GM18498 (cell line): ENCODE measurements at regions not wholly inside any gene's neighbourhood (a gene's known extent, or its start where the extent isn't known, plus 50 kb on each side); places are given as distances from the start of the nearest gene placed in this dataset.

ENCODE experiments used
- ATAC-seq: cut with Tn5 transposase; IDR thresholded peaks from one replicate; pipeline ENCODE4 v1.9.1; 2021; ENCODE audit warnings: mild to moderate bottlenecking, moderate library complexity; ENCODE audit not compliant: unreplicated experiment

GRCh38 chr12:124459852-124460645, 107.4 kb downstream of the NCOR2 start:
- no peak for ATAC-seq

- ATAC-seq = no peak
These were observed 108.2 kb downstream of the NCOR2 start for GRCh38 chr12:124458992-124459851.

- ATAC-seq = no peak
These were observed 109.0 kb downstream of the NCOR2 start for GRCh38 chr12:124458220-124458991.

GRCh38 chr12:124457287-124458219, 109.9 kb downstream of the NCOR2 start:
- peak; percentile 23 for ATAC-seq

GRCh38 chr12:124456652-124457152, 110.7 kb downstream of the NCOR2 start:
- no peak for ATAC-seq

GRCh38 chr12:124456133-124456651, 111.2 kb downstream of the NCOR2 start:
- no peak for ATAC-seq

- no peak for ATAC-seq
These were observed 112.1 kb downstream of the NCOR2 start for GRCh38 chr12:124455336-124455735.

- ATAC-seq = no peak
These were observed 112.7 kb downstream of the NCOR2 start for GRCh38 chr12:124454735-124455134.

GRCh38 chr12:124454352-124454725, 113.1 kb downstream of the NCOR2 start:
- ATAC-seq = no peak

GRCh38 chr12:124453419-124454351, 113.7 kb downstream of the NCOR2 start:
- peak; percentile 82 for ATAC-seq

GRCh38 chr12:124452576-124453331, 114.7 kb downstream of the NCOR2 start:
- no peak for ATAC-seq

- ATAC-seq = no peak
These were observed 115.7 kb downstream of the NCOR2 start for GRCh38 chr12:124451637-124452243.

- ATAC-seq = no peak
These were observed 116.4 kb downstream of the NCOR2 start for GRCh38 chr12:124451016-124451415.

GRCh38 chr12:124450376-124450750, 117.0 kb downstream of the NCOR2 start:
- no peak for ATAC-seq

- ATAC-seq = no peak
These were observed 117.6 kb downstream of the NCOR2 start for GRCh38 chr12:124449623-124450375.

GRCh38 chr12:124448955-124449622, 118.3 kb downstream of the NCOR2 start:
- ATAC-seq = no peak
